Left renal cortex interstitium (tissue), 4 donors: ENCODE measurements at regions not wholly inside any gene's neighbourhood (a gene's known extent, or its start where the extent isn't known, plus 50 kb on each side); places are given as distances from the start of the nearest gene placed in this dataset.
A peak's percentile ranks its signal among the peaks of the same experiment; 100 is the strongest.
"Not testable (repeated sequence)": the region's sequence is repeated elsewhere in the genome, so short reads cannot be mapped to it uniquely, and the experiment has no call there.

Experiments
- DNase-seq, 4 donors: peaks; one replicate each; pipeline ENCODE4 v3.0.0-alpha.2; 2013; ENCODE audit warnings: low read depth in 4 of 4, low spot score in 2 of 4, missing footprints in 1 of 4

GRCh38 chr14:85315733-85316290, 214.1 kb upstream of the FLRT2 start:
- no peak for DNase-seq

GRCh38 chr14:85316701-85317410, 213.1 kb upstream of the FLRT2 start:
- DNase-seq, result no peak

- no peak for DNase-seq
Observed at GRCh38 chr14:85317491-85318021, 212.4 kb upstream of the FLRT2 start.

- DNase-seq, result no peak
Observed at GRCh38 chr14:85319101-85319500, 210.8 kb upstream of the FLRT2 start.

GRCh38 chr14:85319998-85320630, 209.8 kb upstream of the FLRT2 start:
- no peak for DNase-seq

GRCh38 chr14:85325134-85326017, 204.6 kb upstream of the FLRT2 start:
- no peak for DNase-seq

GRCh38 chr14:85332401-85332800, 197.5 kb upstream of the FLRT2 start:
- no peak for DNase-seq

GRCh38 chr14:85333313-85333712, 196.6 kb upstream of the FLRT2 start:
- DNase-seq, result no peak

GRCh38 chr14:85333841-85334240, 196.1 kb upstream of the FLRT2 start:
- no peak for DNase-seq

- DNase-seq, result no peak
Observed at GRCh38 chr14:85334316-85334715, 195.6 kb upstream of the FLRT2 start.

- no peak for DNase-seq
Observed at GRCh38 chr14:85336257-85336656, 193.7 kb upstream of the FLRT2 start.

GRCh38 chr14:85336817-85337216, 193.1 kb upstream of the FLRT2 start:
- DNase-seq, result no peak

GRCh38 chr14:85338895-85339294, 191.0 kb upstream of the FLRT2 start:
- DNase-seq, result peak in 1 of 4 donors; percentile 7

GRCh38 chr14:85342858-85343607, 186.9 kb upstream of the FLRT2 start:
- DNase-seq, result no peak

GRCh38 chr14:85344171-85344570, 185.8 kb upstream of the FLRT2 start:
- no peak for DNase-seq

GRCh38 chr14:85344847-85345570, 184.9 kb upstream of the FLRT2 start:
- no peak for DNase-seq

- no peak for DNase-seq
Observed at GRCh38 chr14:85350667-85351066, 179.3 kb upstream of the FLRT2 start.

- DNase-seq, result not testable (repeated sequence)
Observed at GRCh38 chr14:85352588-85352987, 177.4 kb upstream of the FLRT2 start.

GRCh38 chr14:85357120-85357519, 172.8 kb upstream of the FLRT2 start:
- DNase-seq, result no peak
